ENCODE measurements at regions not wholly inside any gene's neighbourhood (a gene's known extent, or its start where the extent isn't known, plus 50 kb on each side); places are given as distances from the start of the nearest gene placed in this dataset.

- no peak for TF ChIP-seq CTCF (IDR thresholded peaks at IDR 0.05; ENCODE audit: low read depth, low read length)
- TF ChIP-seq EZH2phosphoT487 (IDR thresholded peaks at IDR 0.05; ENCODE audit: low read depth): no peak
Measured at GRCh38 chrX:146189371-146189770, 371.7 kb downstream of the SLITRK2 start.
